Right lobe of liver (tissue), 6 donors: ENCODE measurements at regions not wholly inside any gene's neighbourhood (a gene's known extent, or its start where the extent isn't known, plus 50 kb on each side); places are given as distances from the start of the nearest gene placed in this dataset.
A peak's percentile ranks its signal among the peaks of the same experiment; 100 is the strongest.

ENCODE experiments used
- ATAC-seq, 4 donors: fragments of 200-7000 bp; cut with Tn5 transposase; one replicate each; pipeline ENCODE4 v1.9.1; 2020; ENCODE audit warnings: mild to moderate bottlenecking in 4 of 4, moderate library complexity in 4 of 4
- DNase-seq, 3 donors: peaks; one replicate each; pipeline ENCODE4 v3.0.0-alpha.2; 2020
- H3K27ac ChIP-seq, 3 donors: fragments of 200-600 bp; one replicate each; pipeline ENCODE4 v1.8.0; 2022
- H3K27me3 ChIP-seq, 2 donors: fragments of 200-600 bp; one replicate each; pipeline ENCODE4 v1.8.0; 2022
- H3K36me3 ChIP-seq, 4 donors: fragments of 200-600 bp; sonication (generic) in 1 of 4; one replicate each; pipeline versions ENCODE4 v1.5.1 to v1.8.0; 2017 to 2022; ENCODE audit warnings: control low read depth in 1 of 4
- H3K4me1 ChIP-seq, 4 donors: fragments of 200-600 bp; sonication (generic) in 1 of 4; one replicate each; pipeline versions ENCODE4 v1.5.1 to v1.8.0; 2017 to 2022; ENCODE audit warnings: control low read depth in 1 of 4
- H3K4me3 ChIP-seq, 3 donors: fragments of 200-600 bp; one replicate each; pipeline ENCODE4 v1.8.0; 2022
- H3K9me3 ChIP-seq, 4 donors: fragments of 200-600 bp; sonication (generic) in 1 of 4; one replicate each; pipeline versions ENCODE4 v1.5.1 to v1.8.0; 2017 to 2022; ENCODE audit warnings: control low read depth in 1 of 4
- CTCF ChIP-seq, 4 donors: fragments of 200-600 bp in 3 of 4; fragments of 450-650 bp in 1 of 4; IDR thresholded peaks; one replicate each; pipeline versions ENCODE4 v1.5.1 to v1.8.0; 2016 to 2022; ENCODE audit warnings: antibody characterized with exemption in 4 of 4, mild to moderate bottlenecking in 2 of 4
- POLR2A ChIP-seq: fragments of 450-650 bp; IDR thresholded peaks from one replicate; pipeline ENCODE4 v1.6.1; 2017; ENCODE audit warnings: antibody characterized with exemption, mild to moderate bottlenecking
- WGBS: methylation state at CpG from one replicate; pipeline ENCODE4 v1.1.6; 2018; ENCODE audit warnings: low coverage, low lambda C conversion rate; ENCODE audit not compliant: insufficient coverage; ENCODE audit errors: missing lambda C conversion rate; 5-methylcytosine and 5-hydroxymethylcytosine counted together
- intact Hi-C, 2 donors: fragments of 100-400 bp; cut with DNase I; formaldehyde crosslinking; loops; one replicate each; pipeline versions ENCODE4 v1.11.2 to v1.14.1; 2022
- donor health status: DM: no; HTN: yes; CAD: no.
- donor health status: DM: no; HTN: no; CAD: no.
- donor health status: DM: no; HTN: no; CAD: no.
- donor health status: DM: no; HTN: yes; CAD: no.
- donor health status: DM: no; HTN: yes; CAD: no.

DNA sequence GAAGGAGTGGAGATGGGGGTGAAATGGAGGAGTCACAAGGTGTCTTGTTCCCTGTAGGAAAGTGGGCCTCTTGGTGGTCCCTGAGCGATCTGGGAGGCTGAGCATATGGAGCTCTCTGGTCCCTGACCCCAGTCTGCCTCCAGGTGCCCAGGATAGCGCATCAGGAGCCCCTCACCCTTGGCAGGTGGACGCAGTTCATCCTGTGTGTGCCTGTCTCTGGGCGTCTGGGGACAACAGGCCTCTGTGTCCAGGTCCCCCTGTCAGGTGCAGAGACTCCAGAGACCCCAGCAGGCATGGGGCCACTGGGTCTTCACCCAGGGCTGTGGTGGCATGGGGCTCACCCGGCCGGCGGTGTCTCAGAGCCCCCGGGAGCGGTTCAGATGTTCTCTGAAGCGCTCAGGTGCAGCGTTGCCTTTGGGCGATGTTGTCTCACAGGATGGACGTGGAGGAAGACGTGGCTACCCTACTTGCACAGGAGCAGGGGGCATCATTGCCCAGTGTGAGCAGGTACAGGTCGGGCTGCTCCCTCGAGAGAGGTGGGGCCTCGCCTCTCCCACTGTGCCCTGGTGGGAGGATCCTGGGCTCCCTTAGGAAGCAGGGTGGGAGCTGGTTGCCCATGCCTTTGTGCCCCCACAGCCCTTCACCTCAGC lies 58.1 kb upstream of the TPM4 start:
- DNase-seq = peak in 2 of 3 donors; percentile 35 to 37

GRCh38 chr19:16018801-16019551 lies 57.3 kb upstream of the TPM4 start:
- 84% methylated on average over 4 of the region's 13 CpGs for WGBS
- Histone ChIP-seq H3K27me3 (no peaks in the 10 kb centered on the region), H3K27ac (no peak overlapping the region), H3K4me1 (no peaks in the 10 kb centered on the region), H3K36me3 (no peaks in the 10 kb centered on the region), H3K4me3 (no peak overlapping the region), H3K9me3 (no peaks in the 10 kb centered on the region)
- intact Hi-C loops = no loop called here
- ATAC-seq = no peak
- TF ChIP-seq POLR2A (no peak), CTCF (IDR thresholded peaks at IDR 0.05) (no peak)
- DNase-seq = peak in 1 of 3 donors; percentile 39

More for the DNA sequence above, 58.1 kb upstream of the TPM4 start:
- H3K4me1 ChIP-seq = no peaks in the 10 kb centered on the region
- H3K27ac ChIP-seq = no peak overlapping the region
- intact Hi-C loops = no loop called here
- H3K27me3 ChIP-seq = no peaks in the 10 kb centered on the region
- no peaks in the 10 kb centered on the region for H3K9me3 ChIP-seq
- TF ChIP-seq CTCF (IDR thresholded peaks at IDR 0.05) (no peak), POLR2A (no peak)
- 100% methylated on average over 2 of the region's 17 CpGs for WGBS
- H3K36me3 ChIP-seq = no peaks in the 10 kb centered on the region
- no peak overlapping the region for H3K4me3 ChIP-seq
- ATAC-seq = no peak

- ATAC-seq = no peak
- Histone ChIP-seq H3K27me3 (no peaks in the 10 kb centered on the region), H3K9me3 (no peaks in the 10 kb centered on the region), H3K27ac (no peak overlapping the region), H3K4me1 (no peaks in the 10 kb centered on the region), H3K4me3 (no peak overlapping the region), H3K36me3 (no peaks in the 10 kb centered on the region)
- intact Hi-C loops = no loop called here
- WGBS = 82% methylated on average over 2 of the region's 24 CpGs
- TF ChIP-seq POLR2A (no peak), CTCF (IDR thresholded peaks at IDR 0.05) (no peak)
- peak in 1 of 3 donors; percentile 41 for DNase-seq
These were observed 56.4 kb upstream of the TPM4 start for GRCh38 chr19:16019691-16020448.

DNA sequence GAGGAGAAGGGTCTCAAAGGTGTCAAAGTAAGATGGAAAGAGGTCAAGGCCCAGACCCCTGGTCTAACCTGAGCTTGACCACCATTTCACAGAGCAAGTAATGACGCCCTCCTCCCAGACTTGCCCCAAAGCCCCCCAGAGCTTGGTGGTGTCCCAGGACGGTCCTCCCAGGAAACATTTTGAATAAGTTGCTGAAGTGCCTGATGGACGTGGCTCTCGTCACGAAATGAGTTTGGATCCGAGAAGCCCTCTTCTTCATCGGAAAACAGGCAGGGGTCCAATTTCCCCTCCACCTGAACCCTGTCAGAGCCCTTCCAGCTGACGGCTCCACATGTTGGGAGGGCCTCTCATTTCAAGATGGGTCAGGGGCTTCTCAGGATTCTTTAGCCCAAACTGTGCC lies 54.5 kb upstream of the TPM4 start:
- H3K36me3 ChIP-seq = no peaks in the 10 kb centered on the region
- TF ChIP-seq POLR2A (no peak), CTCF (IDR thresholded peaks at IDR 0.05) (no peak)
- H3K9me3 ChIP-seq = no peaks in the 10 kb centered on the region
- no peak overlapping the region for H3K27ac ChIP-seq
- no peak for ATAC-seq
- H3K4me3 ChIP-seq = no peak overlapping the region
- H3K4me1 ChIP-seq = no peaks in the 10 kb centered on the region
- intact Hi-C loops = no loop called here
- no peaks in the 10 kb centered on the region for H3K27me3 ChIP-seq
- no peak for DNase-seq
- WGBS = 53% methylated on average over 2 of the region's 8 CpGs
